ENCODE measurements at regions not wholly inside any gene's neighbourhood (a gene's known extent, or its start where the extent isn't known, plus 50 kb on each side); places are given as distances from the start of the nearest gene placed in this dataset.
A peak's percentile ranks its signal among the peaks of the same experiment; 100 is the strongest.
"Not testable (repeated sequence)": the region's sequence is repeated elsewhere in the genome, so short reads cannot be mapped to it uniquely, and the experiment has no call there.

DNA sequence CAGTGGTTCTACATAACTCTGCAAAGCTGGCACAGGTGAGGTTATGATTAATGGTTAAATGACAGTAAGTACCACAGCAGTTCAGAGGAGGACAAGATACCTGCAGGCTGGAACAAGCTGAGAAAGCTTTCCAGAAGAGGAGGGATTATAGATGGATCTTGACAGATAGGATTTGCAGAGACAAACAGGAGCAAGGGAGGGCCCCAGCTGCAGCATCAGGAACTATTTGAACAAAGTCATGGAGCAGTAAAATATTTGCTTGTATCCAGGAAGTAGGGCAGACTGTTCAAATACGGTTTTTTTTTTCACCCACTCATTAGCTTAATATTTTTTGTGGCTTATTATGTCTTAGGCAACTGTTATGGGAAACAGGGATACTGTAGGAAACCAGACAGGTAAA lies 144.4 kb upstream of the MAN1A1 start:
- no peak overlapping the region for H3K4me3 Mint-ChIP-seq
- H3K4me1 Mint-ChIP-seq (ENCODE audit: low read depth), result no peaks in the 10 kb centered on the region
- H3K9me3 Mint-ChIP-seq, result peaks cover 13% of the 10 kb centered on the region
- no peaks in the 10 kb centered on the region for H3K27me3 Mint-ChIP-seq (ENCODE audit: insufficient read depth)
- no peaks in the 10 kb centered on the region for H3K36me3 Mint-ChIP-seq (ENCODE audit: low read depth)
- DNase-seq, result no peak
- TF ChIP-seq, protein P1, sequence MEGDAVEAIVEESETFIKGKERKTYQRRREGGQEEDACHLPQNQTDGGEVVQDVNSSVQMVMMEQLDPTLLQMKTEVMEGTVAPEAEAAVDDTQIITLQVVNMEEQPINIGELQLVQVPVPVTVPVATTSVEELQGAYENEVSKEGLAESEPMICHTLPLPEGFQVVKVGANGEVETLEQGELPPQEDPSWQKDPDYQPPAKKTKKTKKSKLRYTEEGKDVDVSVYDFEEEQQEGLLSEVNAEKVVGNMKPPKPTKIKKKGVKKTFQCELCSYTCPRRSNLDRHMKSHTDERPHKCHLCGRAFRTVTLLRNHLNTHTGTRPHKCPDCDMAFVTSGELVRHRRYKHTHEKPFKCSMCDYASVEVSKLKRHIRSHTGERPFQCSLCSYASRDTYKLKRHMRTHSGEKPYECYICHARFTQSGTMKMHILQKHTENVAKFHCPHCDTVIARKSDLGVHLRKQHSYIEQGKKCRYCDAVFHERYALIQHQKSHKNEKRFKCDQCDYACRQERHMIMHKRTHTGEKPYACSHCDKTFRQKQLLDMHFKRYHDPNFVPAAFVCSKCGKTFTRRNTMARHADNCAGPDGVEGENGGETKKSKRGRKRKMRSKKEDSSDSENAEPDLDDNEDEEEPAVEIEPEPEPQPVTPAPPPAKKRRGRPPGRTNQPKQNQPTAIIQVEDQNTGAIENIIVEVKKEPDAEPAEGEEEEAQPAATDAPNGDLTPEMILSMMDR (IDR thresholded peaks at IDR 0.05), result no peak
- H3K27ac Mint-ChIP-seq, result no peak overlapping the region

DNA sequence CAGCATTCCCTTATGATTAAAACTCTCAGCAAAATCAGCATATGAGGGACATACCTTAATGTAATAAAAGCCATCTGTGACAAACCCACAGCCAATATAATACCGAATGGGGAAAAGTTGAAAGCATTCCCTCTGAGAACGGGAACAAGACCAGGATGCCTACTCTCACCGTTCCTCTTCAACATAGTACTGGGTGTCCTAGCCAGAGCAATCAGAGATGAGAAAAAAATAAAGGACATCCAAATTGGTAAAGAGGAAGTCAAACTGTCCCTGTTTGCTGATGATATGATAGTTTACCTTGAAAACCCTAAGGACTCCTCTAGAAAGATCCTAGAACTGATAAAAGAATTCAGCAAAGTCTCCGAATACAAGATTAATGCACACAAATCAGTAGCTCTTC lies 141.6 kb upstream of the MAN1A1 start:
- H3K27me3 Mint-ChIP-seq (ENCODE audit: insufficient read depth); H3K27ac Mint-ChIP-seq; H3K4me1 Mint-ChIP-seq (ENCODE audit: low read depth); H3K4me3 Mint-ChIP-seq; DNase-seq; H3K36me3 Mint-ChIP-seq (ENCODE audit: low read depth): not testable (repeated sequence)
- H3K9me3 Mint-ChIP-seq, result peaks cover 25% of the 10 kb centered on the region

DNA sequence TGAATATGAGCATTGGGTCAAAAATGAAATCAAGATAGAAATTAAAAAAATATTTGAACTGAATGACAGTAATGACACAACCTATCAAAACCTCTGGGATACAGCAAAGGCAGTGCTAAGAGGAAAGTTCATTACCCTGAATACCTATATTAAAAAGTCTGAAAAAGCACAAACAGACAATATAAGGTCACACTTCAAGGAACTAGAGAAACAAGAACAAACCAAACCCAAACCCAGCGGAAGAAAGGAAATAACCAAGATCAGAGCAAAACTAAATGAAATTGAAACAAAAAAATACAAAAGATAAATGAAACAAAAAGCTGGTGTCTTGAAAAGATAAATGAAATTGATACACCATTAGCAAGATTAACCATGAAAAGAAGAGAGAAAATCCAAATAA lies 140.5 kb upstream of the MAN1A1 start:
- not testable (repeated sequence) for H3K4me1 Mint-ChIP-seq (ENCODE audit: low read depth); H3K27ac Mint-ChIP-seq; H3K27me3 Mint-ChIP-seq (ENCODE audit: insufficient read depth); H3K36me3 Mint-ChIP-seq (ENCODE audit: low read depth); DNase-seq; H3K4me3 Mint-ChIP-seq
- peaks cover 25% of the 10 kb centered on the region for H3K9me3 Mint-ChIP-seq

DNA sequence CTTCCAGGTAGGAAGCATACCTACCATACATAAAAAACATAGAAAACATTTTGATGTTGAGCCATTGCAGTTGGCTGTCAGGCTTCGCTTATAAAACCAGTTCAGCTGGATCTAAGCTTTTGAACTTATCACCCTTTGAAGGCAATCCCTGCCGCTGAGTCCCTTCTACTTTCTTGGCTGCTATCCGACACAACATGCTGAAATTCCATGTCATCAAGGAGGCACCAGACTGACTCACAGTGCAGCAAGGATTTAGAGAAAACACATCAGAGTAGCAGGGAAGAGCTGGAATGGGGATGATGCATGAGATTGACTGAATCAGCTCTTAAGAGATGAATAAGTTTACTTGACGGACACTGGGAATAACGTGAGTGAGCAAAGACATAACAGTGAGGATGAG lies 135.0 kb upstream of the MAN1A1 start:
- no peak overlapping the region for H3K27ac Mint-ChIP-seq
- DNase-seq, result peak; percentile 59
- TF ChIP-seq, protein P1 (IDR thresholded peaks at IDR 0.05), result no peak
- peaks cover 12% of the 10 kb centered on the region; the same call in 1 of the 2 replicates for H3K9me3 Mint-ChIP-seq
- H3K27me3 Mint-ChIP-seq (ENCODE audit: insufficient read depth), result no peaks in the 10 kb centered on the region
- H3K4me1 Mint-ChIP-seq (ENCODE audit: low read depth), result no peaks in the 10 kb centered on the region; the same call in 1 of the 2 replicates
- no peaks in the 10 kb centered on the region for H3K36me3 Mint-ChIP-seq (ENCODE audit: low read depth)
- H3K4me3 Mint-ChIP-seq, result no peak overlapping the region

DNA sequence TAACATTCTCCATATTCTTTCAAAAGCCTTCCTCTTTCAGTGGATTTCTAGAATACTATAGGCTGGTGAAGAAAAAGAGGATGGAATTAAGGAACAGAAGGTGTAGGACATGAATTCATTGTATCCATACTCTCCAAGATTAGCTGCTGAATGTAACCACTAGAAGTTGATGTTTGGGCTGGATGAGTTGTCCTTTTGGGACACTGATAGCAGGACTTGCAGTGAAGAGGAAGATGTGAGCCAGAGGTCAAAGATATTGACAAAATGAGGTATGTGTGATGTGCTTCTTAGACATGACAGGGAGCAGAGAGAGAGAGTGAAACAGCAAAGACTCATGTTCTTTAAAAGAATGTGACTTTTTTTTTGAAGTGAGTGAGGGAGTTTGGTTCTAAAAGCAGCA lies 134.3 kb upstream of the MAN1A1 start:
- no peaks in the 10 kb centered on the region for H3K36me3 Mint-ChIP-seq (ENCODE audit: low read depth)
- TF ChIP-seq, protein P1 (IDR thresholded peaks at IDR 0.05), result no peak
- no peak for DNase-seq
- no peak overlapping the region for H3K4me3 Mint-ChIP-seq
- no peak overlapping the region for H3K27ac Mint-ChIP-seq
- H3K4me1 Mint-ChIP-seq (ENCODE audit: low read depth), result no peaks in the 10 kb centered on the region; the same call in 1 of the 2 replicates
- no peaks in the 10 kb centered on the region for H3K27me3 Mint-ChIP-seq (ENCODE audit: insufficient read depth)
- peaks cover 11% of the 10 kb centered on the region; the same call in 1 of the 2 replicates for H3K9me3 Mint-ChIP-seq

DNA sequence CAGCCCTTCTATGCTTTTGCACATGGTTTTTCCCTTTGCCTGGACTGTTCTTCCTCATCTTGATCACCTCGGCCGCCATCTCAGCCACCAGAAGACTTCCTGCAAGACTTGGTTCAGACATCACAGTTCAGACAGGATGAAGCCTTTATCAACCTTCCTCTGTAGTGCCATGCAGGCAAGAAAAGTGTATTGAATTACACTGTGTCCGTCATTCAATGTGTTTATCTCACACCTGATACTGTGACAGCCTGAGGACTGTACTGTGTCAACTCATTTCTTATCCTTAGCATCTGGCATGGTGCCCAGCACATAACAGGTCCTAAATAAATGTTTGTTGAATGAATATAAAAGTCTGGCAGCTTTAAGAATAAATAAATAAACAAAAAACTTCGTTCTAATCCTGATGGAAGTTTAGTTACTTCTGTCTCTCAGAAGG lies 133.3 kb upstream of the MAN1A1 start:
- DNase-seq, result no peak
- no peaks in the 10 kb centered on the region for H3K36me3 Mint-ChIP-seq (ENCODE audit: low read depth)
- TF ChIP-seq, protein P1 (IDR thresholded peaks at IDR 0.05), result no peak
- no peaks in the 10 kb centered on the region; the same call in 1 of the 2 replicates for H3K4me1 Mint-ChIP-seq (ENCODE audit: low read depth)
- no peak overlapping the region for H3K4me3 Mint-ChIP-seq
- peaks cover 8% of the 10 kb centered on the region; the same call in 1 of the 2 replicates for H3K9me3 Mint-ChIP-seq
- H3K27me3 Mint-ChIP-seq (ENCODE audit: insufficient read depth), result no peaks in the 10 kb centered on the region
- no peak overlapping the region for H3K27ac Mint-ChIP-seq

DNA sequence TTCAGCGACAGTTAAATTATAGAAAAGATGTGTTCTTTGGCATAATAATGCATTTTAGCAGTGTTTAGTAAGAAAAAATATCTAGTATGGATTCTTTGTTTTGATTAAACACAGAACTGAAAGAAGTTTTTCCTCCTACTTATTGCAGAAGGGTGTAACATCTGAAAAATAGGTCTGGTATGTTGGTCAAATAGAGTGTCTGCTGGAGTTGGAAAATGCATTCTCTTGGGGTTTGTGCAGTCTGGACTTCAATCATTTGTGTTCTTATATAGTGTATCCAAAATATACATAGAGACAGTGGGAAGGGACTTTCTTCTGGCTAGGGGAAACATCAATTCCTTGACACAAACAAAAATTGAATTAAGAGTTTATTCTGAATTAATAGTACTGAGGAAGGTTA lies 132.4 kb upstream of the MAN1A1 start:
- Mint-ChIP-seq H3K36me3 (ENCODE audit: low read depth) (no peaks in the 10 kb centered on the region), H3K27ac (no peak overlapping the region), H3K4me1 (ENCODE audit: low read depth) (no peaks in the 10 kb centered on the region; the same call in 1 of the 2 replicates), H3K27me3 (ENCODE audit: insufficient read depth) (no peaks in the 10 kb centered on the region), H3K4me3 (no peak overlapping the region), H3K9me3 (no peaks in the 10 kb centered on the region; the same call in 1 of the 2 replicates)
- no peak for DNase-seq
- TF ChIP-seq, protein P1 (IDR thresholded peaks at IDR 0.05), result no peak

Measured in HFFc6 (cell line).